Progenitor cell of endocrine pancreas (in vitro differentiated cells): ENCODE measurements at regions not wholly inside any gene's neighbourhood (a gene's known extent, or its start where the extent isn't known, plus 50 kb on each side); places are given as distances from the start of the nearest gene placed in this dataset.

Experiments used
- DNase-seq: peaks from one replicate; pipeline ENCODE4 v3.0.0; 2021; ENCODE audit warnings: low spot score; ENCODE audit not compliant: unreplicated experiment
- H3K27ac Mint-ChIP-seq: 2 replicates; pipeline ENCODE4 v1.8.0; 2021; ENCODE audit warnings: mild to moderate bottlenecking, moderate library complexity, mixed read lengths
- H3K27me3 Mint-ChIP-seq: 2 replicates; pipeline ENCODE4 v1.8.0; 2021; ENCODE audit warnings: mixed read lengths
- H3K36me3 Mint-ChIP-seq: 2 replicates; pipeline ENCODE4 v1.8.0; 2022; ENCODE audit warnings: mixed read lengths; ENCODE audit not compliant: insufficient read depth
- H3K4me1 Mint-ChIP-seq: 2 replicates; pipeline ENCODE4 v1.8.0; 2021; ENCODE audit warnings: low read depth, mixed read lengths
- H3K4me3 Mint-ChIP-seq: 2 replicates; pipeline ENCODE4 v1.8.0; 2021; ENCODE audit warnings: low read depth, mild to moderate bottlenecking, moderate library complexity, mixed read lengths
- H3K9me3 Mint-ChIP-seq: 2 replicates; pipeline ENCODE4 v1.8.0; 2021; ENCODE audit warnings: low read depth, mixed read lengths
- TF ChIP-seq, protein P1 (sequence below): fragments of 200-600 bp; sonication (generic); IDR thresholded peaks from one replicate; pipeline ENCODE4 v1.5.0; 2021; ENCODE audit warnings: antibody characterized with exemption, mild to moderate bottlenecking; ENCODE audit not compliant: unreplicated experiment

- DNase-seq: no peak
- no peak overlapping the region for H3K4me3 Mint-ChIP-seq
- H3K4me1 Mint-ChIP-seq: peaks cover 5% of the 10 kb centered on the region
- TF ChIP-seq, protein P1, sequence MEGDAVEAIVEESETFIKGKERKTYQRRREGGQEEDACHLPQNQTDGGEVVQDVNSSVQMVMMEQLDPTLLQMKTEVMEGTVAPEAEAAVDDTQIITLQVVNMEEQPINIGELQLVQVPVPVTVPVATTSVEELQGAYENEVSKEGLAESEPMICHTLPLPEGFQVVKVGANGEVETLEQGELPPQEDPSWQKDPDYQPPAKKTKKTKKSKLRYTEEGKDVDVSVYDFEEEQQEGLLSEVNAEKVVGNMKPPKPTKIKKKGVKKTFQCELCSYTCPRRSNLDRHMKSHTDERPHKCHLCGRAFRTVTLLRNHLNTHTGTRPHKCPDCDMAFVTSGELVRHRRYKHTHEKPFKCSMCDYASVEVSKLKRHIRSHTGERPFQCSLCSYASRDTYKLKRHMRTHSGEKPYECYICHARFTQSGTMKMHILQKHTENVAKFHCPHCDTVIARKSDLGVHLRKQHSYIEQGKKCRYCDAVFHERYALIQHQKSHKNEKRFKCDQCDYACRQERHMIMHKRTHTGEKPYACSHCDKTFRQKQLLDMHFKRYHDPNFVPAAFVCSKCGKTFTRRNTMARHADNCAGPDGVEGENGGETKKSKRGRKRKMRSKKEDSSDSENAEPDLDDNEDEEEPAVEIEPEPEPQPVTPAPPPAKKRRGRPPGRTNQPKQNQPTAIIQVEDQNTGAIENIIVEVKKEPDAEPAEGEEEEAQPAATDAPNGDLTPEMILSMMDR: no peak
- no peaks in the 10 kb centered on the region for H3K36me3 Mint-ChIP-seq
- H3K27me3 Mint-ChIP-seq: peaks cover 33% of the 10 kb centered on the region
- H3K9me3 Mint-ChIP-seq: no peaks in the 10 kb centered on the region
- no peak overlapping the region for H3K27ac Mint-ChIP-seq
Observed at GRCh38 chr1:55716610-55717009, 501.4 kb upstream of the USP24 start.

GRCh38 chr1:55716151-55716550 lies 501.0 kb upstream of the USP24 start:
- H3K36me3 Mint-ChIP-seq: no peaks in the 10 kb centered on the region
- H3K4me3 Mint-ChIP-seq: no peak overlapping the region
- H3K27ac Mint-ChIP-seq: no peak overlapping the region
- peaks cover 33% of the 10 kb centered on the region for H3K27me3 Mint-ChIP-seq
- no peaks in the 10 kb centered on the region for H3K9me3 Mint-ChIP-seq
- peaks cover 5% of the 10 kb centered on the region for H3K4me1 Mint-ChIP-seq
- DNase-seq: no peak
- TF ChIP-seq, protein P1: no peak

DNA sequence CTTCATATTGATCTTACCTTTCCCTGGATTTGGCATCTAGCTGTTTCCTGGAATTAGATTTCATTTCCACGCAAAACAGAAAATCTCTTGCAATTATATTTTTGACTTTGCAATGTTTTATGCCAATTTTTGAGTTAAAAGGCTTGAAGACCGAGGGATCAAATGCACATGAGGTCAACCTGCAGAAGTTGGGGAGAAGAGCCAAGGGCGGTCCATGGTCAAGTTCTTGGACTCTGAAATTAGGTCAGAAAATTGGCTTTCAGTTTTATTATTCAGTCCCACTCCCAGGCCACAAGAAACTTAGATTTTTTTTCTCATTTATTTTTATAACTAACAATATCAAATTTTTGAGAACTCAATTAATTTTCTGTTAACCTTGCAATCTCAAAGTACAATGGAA lies 499.1 kb upstream of the USP24 start:
- DNase-seq: no peak
- Mint-ChIP-seq H3K9me3 (no peaks in the 10 kb centered on the region), H3K4me3 (no peak overlapping the region), H3K27ac (no peak overlapping the region), H3K36me3 (no peaks in the 10 kb centered on the region), H3K4me1 (peaks cover 5% of the 10 kb centered on the region), H3K27me3 (peaks cover 35% of the 10 kb centered on the region)
- TF ChIP-seq, protein P1: no peak

GRCh38 chr1:55713516-55713915 lies 498.4 kb upstream of the USP24 start:
- no peaks in the 10 kb centered on the region for H3K36me3 Mint-ChIP-seq
- TF ChIP-seq, protein P1: no peak
- no peak overlapping the region for H3K4me3 Mint-ChIP-seq
- H3K4me1 Mint-ChIP-seq: peaks cover 3% of the 10 kb centered on the region
- H3K9me3 Mint-ChIP-seq: no peaks in the 10 kb centered on the region
- no peak for DNase-seq
- H3K27me3 Mint-ChIP-seq: peaks cover 31% of the 10 kb centered on the region
- no peak overlapping the region for H3K27ac Mint-ChIP-seq

DNA sequence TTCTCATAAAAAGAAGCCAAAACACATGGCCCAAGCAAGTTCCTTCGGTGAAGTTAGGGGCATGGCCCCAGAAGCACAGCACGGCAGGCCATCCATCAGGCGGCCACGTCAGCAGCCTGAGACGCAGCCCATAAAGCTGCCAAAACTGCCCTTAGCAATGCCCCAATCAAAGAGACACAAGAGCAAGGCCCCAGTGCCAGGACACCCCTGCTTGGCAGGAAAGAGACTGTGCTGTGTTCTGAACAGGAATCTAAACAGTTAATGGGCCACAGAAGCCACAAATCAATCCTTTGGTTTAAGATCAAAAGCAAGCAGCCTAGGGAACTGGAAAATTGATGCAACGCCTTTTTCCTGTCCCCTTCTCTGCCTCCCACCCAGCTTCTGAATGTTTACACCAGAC lies 497.0 kb upstream of the USP24 start:
- no peak for DNase-seq
- no peak overlapping the region for H3K27ac Mint-ChIP-seq
- H3K9me3 Mint-ChIP-seq: no peaks in the 10 kb centered on the region
- H3K36me3 Mint-ChIP-seq: no peaks in the 10 kb centered on the region
- H3K4me1 Mint-ChIP-seq: peaks cover 3% of the 10 kb centered on the region
- H3K27me3 Mint-ChIP-seq: peaks cover 31% of the 10 kb centered on the region
- H3K4me3 Mint-ChIP-seq: no peak overlapping the region
- TF ChIP-seq, protein P1: no peak
